ENCODE measurements at regions not wholly inside any gene's neighbourhood (a gene's known extent, or its start where the extent isn't known, plus 50 kb on each side); places are given as distances from the start of the nearest gene placed in this dataset.

DNA sequence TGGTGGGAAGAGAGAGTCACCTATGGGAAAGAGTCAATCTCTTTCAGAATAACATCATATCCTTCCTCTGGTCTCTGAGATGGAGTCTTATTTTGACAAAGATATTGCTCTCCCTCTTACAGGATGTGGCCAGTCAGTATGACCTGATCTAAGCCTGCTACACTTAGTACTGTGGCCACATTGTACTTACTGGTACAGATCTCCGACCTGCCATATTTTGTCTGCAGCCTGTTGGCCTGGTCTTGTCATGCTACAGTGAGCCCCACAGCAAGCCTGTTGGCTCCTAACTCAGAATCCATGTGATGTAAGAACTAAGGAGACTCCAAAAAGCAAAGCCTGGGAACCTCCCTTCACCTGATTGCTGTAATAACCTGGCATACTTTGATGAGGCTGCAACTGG, 377.8 kb downstream of the SFMBT2 start:
- no peaks in the 10 kb centered on the region for H3K4me1 Mint-ChIP-seq (ENCODE audit: low read depth, unreplicated experiment)
- no peaks in the 10 kb centered on the region for H3K36me3 Mint-ChIP-seq (ENCODE audit: insufficient read depth, unreplicated experiment)
- Histone ChIP-seq H3K27me3 (replicated peaks; ENCODE audit: control insufficient read depth, insufficient read depth, low read length) (no peaks in the 10 kb centered on the region), H3K4me3 (ENCODE audit: low read depth, low read length) (no peak overlapping the region), H3K9me3 (no peaks in the 10 kb centered on the region), H3K36me3 (ENCODE audit: control insufficient read depth, insufficient read depth, low read length) (no peaks in the 10 kb centered on the region), H3K4me1 (no peaks in the 10 kb centered on the region)
- no peak overlapping the region for H3K27ac Mint-ChIP-seq (ENCODE audit: unreplicated experiment)
- H3K4me3 Mint-ChIP-seq (ENCODE audit: unreplicated experiment), result no peak overlapping the region
- intact Hi-C loops (cut with micrococcal nuclease; ENCODE audit: unreplicated experiment), result no loop called here
- no peak for DNase-seq
- no peak for TF ChIP-seq CTCF (IDR thresholded peaks at IDR 0.05; ENCODE audit: insufficient read depth in 1 of 2, low read depth in 1 of 2, low read length in 1 of 2, severe bottlenecking in 1 of 2, unreplicated experiment in 1 of 2)
- H3K9me3 Mint-ChIP-seq (ENCODE audit: unreplicated experiment), result no peaks in the 10 kb centered on the region
- ChIA-PET CTCF (no interaction called here), POLR2A (no interaction called here)
- no TSS peak for BruUV-seq (replicated peaks)
- peaks cover 10% of the 10 kb centered on the region for H3K27me3 Mint-ChIP-seq (ENCODE audit: insufficient read depth, unreplicated experiment)

DNA sequence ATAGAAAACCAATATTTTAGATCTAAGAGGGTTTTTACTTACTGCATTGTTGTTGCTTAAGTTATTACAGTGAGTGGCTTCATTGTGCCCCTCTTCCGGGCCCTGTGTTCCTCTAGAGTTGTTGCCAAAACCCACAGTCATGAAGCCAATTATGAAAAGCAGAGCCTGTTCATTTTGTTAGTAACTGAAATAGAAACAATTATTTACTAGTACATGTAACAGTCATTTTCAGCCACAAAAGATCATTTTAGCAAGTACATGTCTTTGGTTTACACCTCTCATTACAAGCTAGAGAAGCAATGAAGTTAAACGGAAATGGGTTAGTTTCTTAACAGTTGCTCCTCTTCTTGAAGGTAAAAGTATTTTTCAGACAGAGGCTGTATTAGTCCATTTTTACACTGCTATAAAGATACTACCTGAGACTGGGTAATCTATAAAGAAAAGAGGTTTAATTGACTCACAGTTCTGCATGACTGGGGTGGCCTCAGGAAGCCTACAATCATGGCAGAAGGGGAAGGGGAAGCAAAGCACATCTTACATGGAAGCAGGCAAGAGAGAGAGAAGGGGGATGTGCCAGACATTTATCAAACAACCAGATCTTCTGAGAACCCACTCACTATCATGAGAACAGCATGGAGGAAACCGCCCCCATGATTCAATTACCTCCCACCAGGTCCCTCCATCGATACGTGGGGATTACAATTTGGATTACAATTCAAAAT, 380.5 kb downstream of the SFMBT2 start:
- Mint-ChIP-seq H3K4me3 (ENCODE audit: unreplicated experiment) (no peak overlapping the region), H3K27ac (ENCODE audit: unreplicated experiment) (no peak overlapping the region), H3K4me1 (ENCODE audit: low read depth, unreplicated experiment) (no peaks in the 10 kb centered on the region), H3K27me3 (ENCODE audit: insufficient read depth, unreplicated experiment) (peaks cover 13% of the 10 kb centered on the region), H3K36me3 (ENCODE audit: insufficient read depth, unreplicated experiment) (no peaks in the 10 kb centered on the region), H3K9me3 (ENCODE audit: unreplicated experiment) (no peaks in the 10 kb centered on the region)
- no TSS peak for BruUV-seq (replicated peaks)
- CTCF ChIA-PET, result no interaction called here
- intact Hi-C loops (cut with micrococcal nuclease; ENCODE audit: unreplicated experiment), result no loop called here
- no peak for TF ChIP-seq CTCF (IDR thresholded peaks at IDR 0.05; ENCODE audit: insufficient read depth in 1 of 2, low read depth in 1 of 2, low read length in 1 of 2, severe bottlenecking in 1 of 2, unreplicated experiment in 1 of 2)
- Histone ChIP-seq H3K4me1 (no peaks in the 10 kb centered on the region), H3K27me3 (replicated peaks; ENCODE audit: control insufficient read depth, insufficient read depth, low read length) (no peaks in the 10 kb centered on the region), H3K36me3 (ENCODE audit: control insufficient read depth, insufficient read depth, low read length) (no peaks in the 10 kb centered on the region), H3K4me3 (ENCODE audit: low read depth, low read length) (no peak overlapping the region), H3K9me3 (no peaks in the 10 kb centered on the region)
- DNase-seq, result no peak
- POLR2A ChIA-PET, result no interaction called here

GRCh38 chr10:7029672-7030071, 381.2 kb downstream of the SFMBT2 start:
- Mint-ChIP-seq H3K4me3 (ENCODE audit: unreplicated experiment) (no peak overlapping the region), H3K36me3 (ENCODE audit: insufficient read depth, unreplicated experiment) (no peaks in the 10 kb centered on the region), H3K4me1 (ENCODE audit: low read depth, unreplicated experiment) (no peaks in the 10 kb centered on the region), H3K9me3 (ENCODE audit: unreplicated experiment) (no peaks in the 10 kb centered on the region), H3K27me3 (ENCODE audit: insufficient read depth, unreplicated experiment) (peaks cover 15% of the 10 kb centered on the region), H3K27ac (ENCODE audit: unreplicated experiment) (no peak overlapping the region)
- no peaks in the 10 kb centered on the region for H3K9me3 ChIP-seq
- ChIA-PET CTCF (no interaction called here), POLR2A (no interaction called here)
- BruUV-seq (replicated peaks), result no TSS peak
- intact Hi-C loops (cut with micrococcal nuclease; ENCODE audit: unreplicated experiment), result no loop called here
- no peak for DNase-seq
- TF ChIP-seq CTCF (IDR thresholded peaks at IDR 0.05; ENCODE audit: insufficient read depth in 1 of 2, low read depth in 1 of 2, low read length in 1 of 2, severe bottlenecking in 1 of 2, unreplicated experiment in 1 of 2), result no peak
- H3K27me3 ChIP-seq (replicated peaks; ENCODE audit: control insufficient read depth, insufficient read depth, low read length), result no peaks in the 10 kb centered on the region
- H3K36me3 ChIP-seq (ENCODE audit: control insufficient read depth, insufficient read depth, low read length), result no peaks in the 10 kb centered on the region
- H3K4me3 ChIP-seq (ENCODE audit: low read depth, low read length), result no peak overlapping the region
- H3K4me1 ChIP-seq, result no peaks in the 10 kb centered on the region
